Trophoblast cell (in vitro differentiated cells and primary cell): ENCODE measurements at regions not wholly inside any gene's neighbourhood (a gene's known extent, or its start where the extent isn't known, plus 50 kb on each side); places are given as distances from the start of the nearest gene placed in this dataset.
"Not testable (repeated sequence)": the region's sequence is repeated elsewhere in the genome, so short reads cannot be mapped to it uniquely, and the experiment has no call there.

Source experiments
- DNase-seq, 2 donors: peaks; one replicate each; pipeline ENCODE4 v3.0.0-alpha.2; 2016
- H2AFZ ChIP-seq: 2 replicates; pipeline ENCODE4 v1.6.1; 2013; ENCODE audit warnings: low read length, moderate library complexity, mild to moderate bottlenecking; ENCODE audit not compliant: insufficient read depth, poor library complexity
- H2AK5ac ChIP-seq: 2 replicates; pipeline ENCODE4 v1.6.1; 2013; ENCODE audit warnings: mild to moderate bottlenecking, low read length
- H2BK120ac ChIP-seq: 2 replicates; pipeline ENCODE4 v1.6.1; 2013; ENCODE audit warnings: low read length, mild to moderate bottlenecking, moderate library complexity; ENCODE audit not compliant: insufficient read depth, poor library complexity
- H2BK12ac ChIP-seq: 2 replicates; pipeline ENCODE4 v1.6.1; 2013; ENCODE audit warnings: mild to moderate bottlenecking, low read length, moderate library complexity
- H2BK5ac ChIP-seq: 2 replicates; pipeline ENCODE4 v1.6.1; 2013; ENCODE audit warnings: low read length, low read depth, moderate library complexity, mild to moderate bottlenecking; ENCODE audit not compliant: poor library complexity
- H3K14ac ChIP-seq: 2 replicates; pipeline ENCODE4 v1.6.1; 2013; ENCODE audit warnings: mild to moderate bottlenecking, low read length
- H3K18ac ChIP-seq: 2 replicates; pipeline ENCODE4 v1.6.1; 2013; ENCODE audit warnings: mild to moderate bottlenecking, low read length
- H3K23ac ChIP-seq: 2 replicates; pipeline ENCODE4 v1.6.1; 2013; ENCODE audit warnings: low read length
- H3K27ac ChIP-seq: 2 replicates; pipeline ENCODE4 v1.5.1; 2013; ENCODE audit warnings: low read depth, mild to moderate bottlenecking, inconsistent platforms, low read length, moderate library complexity
- H3K27me3 ChIP-seq: 2 replicates; pipeline ENCODE4 v1.6.1; 2013; ENCODE audit warnings: inconsistent platforms, mild to moderate bottlenecking, low read length, moderate library complexity; ENCODE audit not compliant: insufficient read depth
- H3K36me3 ChIP-seq, 2 experiments: 1 replicate in 1 of 2; 2 replicates in 1 of 2; pipeline ENCODE4 v1.6.1; 2013; ENCODE audit warnings: low read length in 2 of 2, mild to moderate bottlenecking in 2 of 2, moderate library complexity in 1 of 2; ENCODE audit not compliant: insufficient read depth in 2 of 2, control insufficient read depth in 1 of 2
- H3K4ac ChIP-seq: 2 replicates; pipeline ENCODE4 v1.6.1; 2013; ENCODE audit warnings: low read depth, mild to moderate bottlenecking, low read length, moderate library complexity
- H3K4me1 ChIP-seq, 2 experiments: 1 replicate in 1 of 2; 2 replicates in 1 of 2; pipeline ENCODE4 v1.6.1; 2013; ENCODE audit warnings: low read length in 2 of 2, mild to moderate bottlenecking in 2 of 2, moderate library complexity in 1 of 2; ENCODE audit not compliant: insufficient read depth in 2 of 2, control insufficient read depth in 1 of 2
- H3K4me2 ChIP-seq: 2 replicates; pipeline ENCODE4 v1.6.1; 2013; ENCODE audit warnings: inconsistent platforms, mild to moderate bottlenecking, low read length, moderate library complexity
- H3K4me3 ChIP-seq: 2 replicates; pipeline ENCODE4 v1.5.1; 2013; ENCODE audit warnings: mild to moderate bottlenecking, low read depth, low read length, inconsistent platforms
- H3K79me1 ChIP-seq: one replicate; pipeline ENCODE4 v1.6.1; 2013; ENCODE audit warnings: low read length
- H3K79me2 ChIP-seq: 2 replicates; pipeline ENCODE4 v1.6.1; 2013; ENCODE audit warnings: low read length, mild to moderate bottlenecking; ENCODE audit not compliant: control insufficient read depth, insufficient read depth, poor library complexity
- H3K9ac ChIP-seq: 2 replicates; pipeline ENCODE4 v1.6.1; 2013; ENCODE audit warnings: mild to moderate bottlenecking, low read length
- H3K9me3 ChIP-seq: 2 replicates; pipeline ENCODE4 v1.6.1; 2013; ENCODE audit warnings: low read depth, mild to moderate bottlenecking, control low read depth, inconsistent platforms, low read length; ENCODE audit not compliant: insufficient read depth
- H4K12ac ChIP-seq: 2 replicates; pipeline ENCODE4 v1.6.1; 2013; ENCODE audit warnings: low read depth, mild to moderate bottlenecking, low read length, moderate library complexity
- H4K8ac ChIP-seq: 2 replicates; pipeline ENCODE4 v1.6.1; 2013; ENCODE audit warnings: low read depth, mild to moderate bottlenecking, low read length, moderate library complexity
- H4K91ac ChIP-seq: one replicate; pipeline ENCODE4 v1.6.1; 2013; ENCODE audit warnings: low read depth, mild to moderate bottlenecking, low read length, moderate library complexity
- WGBS: extraction: QIAGEN DNeasy Blood & Tissue Kit; methylation state at CpG from one replicate; pipeline ENCODE4 v1.1.7; 2013; ENCODE audit warnings: missing lambda C conversion rate; ENCODE audit not compliant: insufficient read length, insufficient coverage; ENCODE audit errors: extremely low coverage; 5-methylcytosine and 5-hydroxymethylcytosine counted together

GRCh38 chr3:30328935-30329334 lies 277.5 kb upstream of the TGFBR2 start:
- H3K4me3 ChIP-seq, DNase-seq, H3K9me3 ChIP-seq, H2BK5ac ChIP-seq, H3K79me2 ChIP-seq, H3K4me1 ChIP-seq, H3K14ac ChIP-seq, H3K18ac ChIP-seq, H3K36me3 ChIP-seq, H4K8ac ChIP-seq, H2AK5ac ChIP-seq, H2BK120ac ChIP-seq, H3K79me1 ChIP-seq, H3K9ac ChIP-seq, H3K23ac ChIP-seq, H4K91ac ChIP-seq, H2BK12ac ChIP-seq, H3K4ac ChIP-seq, H2AFZ ChIP-seq, H3K27me3 ChIP-seq, H4K12ac ChIP-seq, H3K27ac ChIP-seq, H3K4me2 ChIP-seq: not testable (repeated sequence)
- WGBS = no CpG with 5 or more reads among the region's 2 CpGs

- Histone ChIP-seq H2BK120ac (no peak overlapping the region), H3K4me3 (no peak overlapping the region), H3K4me2 (no peak overlapping the region), H3K23ac (no peak overlapping the region), H3K9ac (no peak overlapping the region), H2BK12ac (no peak overlapping the region), H3K27me3 (no peaks in the 10 kb centered on the region), H4K91ac (no peak overlapping the region), H3K9me3 (no peaks in the 10 kb centered on the region), H3K79me2 (no peaks in the 10 kb centered on the region), H3K18ac (no peak overlapping the region), H3K79me1 (no peaks in the 10 kb centered on the region), H3K14ac (no peak overlapping the region), H3K27ac (no peak overlapping the region), H3K36me3 (no peaks in the 10 kb centered on the region), H4K12ac (no peak overlapping the region), H3K4me1 (peaks cover 7% of the 10 kb centered on the region in 2 experiments), H2BK5ac (no peak overlapping the region), H4K8ac (no peak overlapping the region), H2AK5ac (no peak overlapping the region), H3K4ac (no peak overlapping the region), H2AFZ (no peak overlapping the region)
- WGBS = no CpG with 5 or more reads among the region's 2 CpGs
- no peak for DNase-seq
These were observed 274.9 kb upstream of the TGFBR2 start for GRCh38 chr3:30331519-30331918.

DNA sequence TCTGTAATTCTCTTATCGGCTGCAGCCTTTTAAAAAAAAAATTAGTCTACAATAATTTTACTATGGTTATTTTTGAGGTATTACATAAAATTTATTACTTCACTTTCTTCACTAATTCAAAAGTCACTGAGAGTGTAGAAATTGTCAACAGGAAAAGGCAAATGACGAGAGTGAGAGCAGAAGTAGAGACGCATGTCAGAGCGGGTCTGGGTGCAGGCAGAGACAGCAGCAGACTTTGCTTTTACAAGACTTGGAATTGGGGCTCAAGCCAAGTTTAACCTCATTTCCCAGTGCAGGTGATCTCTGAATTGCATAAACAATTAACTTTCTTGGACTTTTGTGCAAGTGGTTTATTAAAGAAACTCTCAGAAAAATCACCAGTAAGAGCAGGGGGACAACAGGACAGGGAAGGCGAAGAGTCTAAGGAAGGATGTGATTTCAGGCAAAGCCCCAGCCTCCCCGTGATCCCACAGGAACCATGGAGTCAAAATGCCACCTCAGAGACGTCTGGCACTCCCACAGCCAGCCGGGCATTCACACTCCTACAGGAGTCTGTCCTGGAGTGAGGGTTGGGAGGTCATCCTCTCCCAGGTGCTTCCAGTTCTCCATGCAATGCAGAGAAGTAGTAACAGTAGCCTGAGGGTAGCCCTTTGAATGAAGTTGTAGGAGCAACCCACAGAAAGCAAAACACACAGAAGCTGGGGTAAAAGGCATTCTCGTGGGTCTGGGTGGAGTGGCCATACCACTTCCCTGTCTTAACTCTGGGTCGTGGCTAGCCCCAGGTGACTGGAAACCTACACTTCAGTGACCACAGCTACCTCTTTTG lies 274.0 kb upstream of the TGFBR2 start:
- no CpG with 5 or more reads among the region's 10 CpGs for WGBS

DNA sequence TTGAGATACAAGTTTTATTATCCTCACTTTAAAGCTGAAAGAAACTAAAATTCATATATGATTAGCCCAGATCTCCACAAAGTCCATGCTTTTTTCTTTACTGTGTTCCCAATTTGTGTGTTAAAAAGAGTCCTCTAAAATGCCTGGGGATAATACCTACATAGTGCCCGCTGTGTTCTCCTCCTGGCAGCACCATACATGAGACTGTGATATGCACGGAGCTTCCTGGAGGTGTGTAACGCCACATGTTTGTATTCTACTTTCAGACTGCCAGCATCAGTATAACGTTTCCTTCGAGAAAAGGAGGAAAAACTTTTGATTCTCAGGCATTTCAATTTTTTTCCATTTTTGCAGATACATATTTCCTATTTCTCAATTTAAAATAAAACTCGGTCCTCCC lies 273.3 kb upstream of the TGFBR2 start:
- H3K79me2 ChIP-seq = no peaks in the 10 kb centered on the region
- WGBS = 100% methylated on average over 1 of the region's 6 CpGs
- no peak overlapping the region for H4K91ac ChIP-seq

More for the DNA sequence above, 274.0 kb upstream of the TGFBR2 start:
- DNase-seq = no peak
- H3K9ac ChIP-seq = no peak overlapping the region
- no peaks in the 10 kb centered on the region for H3K79me2 ChIP-seq
- H2AFZ ChIP-seq = no peak overlapping the region
- no peaks in the 10 kb centered on the region for H3K9me3 ChIP-seq
- no peak overlapping the region for H4K91ac ChIP-seq
- H3K79me1 ChIP-seq = no peaks in the 10 kb centered on the region
- no peaks in the 10 kb centered on the region for H3K27me3 ChIP-seq
- no peak overlapping the region for H4K8ac ChIP-seq
- no peak overlapping the region for H3K4me3 ChIP-seq
- no peak overlapping the region for H3K18ac ChIP-seq
- no peak overlapping the region for H3K27ac ChIP-seq
- H2AK5ac ChIP-seq = no peak overlapping the region
- H3K23ac ChIP-seq = no peak overlapping the region
- no peak overlapping the region for H3K14ac ChIP-seq
- H2BK120ac ChIP-seq = no peak overlapping the region
- H2BK5ac ChIP-seq = no peak overlapping the region
- H4K12ac ChIP-seq = no peak overlapping the region
- no peak overlapping the region for H3K4me2 ChIP-seq
- no peak overlapping the region for H3K4ac ChIP-seq
- no peaks in the 10 kb centered on the region for H3K36me3 ChIP-seq
- peaks cover 7% of the 10 kb centered on the region in 2 experiments for H3K4me1 ChIP-seq
- no peak overlapping the region for H2BK12ac ChIP-seq

More for the DNA sequence above, 273.3 kb upstream of the TGFBR2 start:
- Histone ChIP-seq H2BK5ac (no peak overlapping the region), H3K4me3 (no peak overlapping the region), H3K14ac (no peak overlapping the region), H2AK5ac (no peak overlapping the region), H3K4me2 (no peak overlapping the region), H3K9ac (no peak overlapping the region), H3K23ac (no peak overlapping the region), H4K12ac (no peak overlapping the region), H3K18ac (no peak overlapping the region), H2AFZ (no peak overlapping the region), H3K27ac (no peak overlapping the region), H3K4me1 (peaks cover 7% of the 10 kb centered on the region in 2 experiments), H3K79me1 (no peaks in the 10 kb centered on the region), H3K9me3 (no peaks in the 10 kb centered on the region), H3K4ac (no peak overlapping the region), H3K36me3 (no peaks in the 10 kb centered on the region), H2BK120ac (no peak overlapping the region), H4K8ac (no peak overlapping the region), H2BK12ac (no peak overlapping the region), H3K27me3 (no peaks in the 10 kb centered on the region)
- DNase-seq = no peak
